Smooth muscle cell (in vitro differentiated cells): ENCODE measurements at regions not wholly inside any gene's neighbourhood (a gene's known extent, or its start where the extent isn't known, plus 50 kb on each side); places are given as distances from the start of the nearest gene placed in this dataset.

Experiments
- DNase-seq: peaks from one replicate; lab custom pipeline; 2025; ENCODE audit not compliant: unreplicated experiment; lab: John Stamatoyannopoulos, UW
- H2AFZ ChIP-seq: fragments of 200-600 bp; sonication (generic); 2 replicates; pipeline ENCODE4 v1.6.0; 2016; ENCODE audit warnings: antibody characterized with exemption, low read depth, mild to moderate bottlenecking
- H3F3A ChIP-seq: fragments of 200-600 bp; sonication (generic); 2 replicates; pipeline ENCODE4 v1.6.0; 2017; ENCODE audit warnings: antibody characterized with exemption, low read depth
- H3K27ac ChIP-seq: fragments of 200-600 bp; sonication (generic); 2 replicates; pipeline ENCODE4 v1.5.1; 2016; ENCODE audit warnings: low read depth, mild to moderate bottlenecking
- H3K27me3 ChIP-seq: fragments of 200-600 bp; sonication (generic); 2 replicates; pipeline ENCODE4 v1.6.1; 2016; ENCODE audit warnings: low read depth, mild to moderate bottlenecking
- H3K36me3 ChIP-seq: fragments of 200-600 bp; sonication (generic); 2 replicates; pipeline ENCODE4 v1.5.1; 2016; ENCODE audit warnings: low read depth
- H3K4me1 ChIP-seq: fragments of 200-600 bp; sonication (generic); 2 replicates; pipeline ENCODE4 v1.5.1; 2016; ENCODE audit warnings: low read depth
- H3K4me2 ChIP-seq: fragments of 200-600 bp; sonication (generic); 2 replicates; pipeline ENCODE4 v1.6.0; 2016; ENCODE audit warnings: mild to moderate bottlenecking
- H3K4me3 ChIP-seq: fragments of 200-600 bp; sonication (generic); 2 replicates; pipeline ENCODE4 v1.5.1; 2016; ENCODE audit warnings: mild to moderate bottlenecking
- H3K79me2 ChIP-seq: fragments of 200-600 bp; sonication (generic); 2 replicates; pipeline ENCODE4 v1.6.0; 2016; ENCODE audit warnings: low read depth, mild to moderate bottlenecking
- H3K9ac ChIP-seq: fragments of 200-600 bp; sonication (generic); 2 replicates; pipeline ENCODE4 v1.6.0; 2016; ENCODE audit warnings: low read depth
- H3K9me3 ChIP-seq: fragments of 200-600 bp; sonication (generic); replicated peaks from 2 replicates; pipeline ENCODE4 v1.5.1; 2016; ENCODE audit warnings: low read depth
- H4K20me1 ChIP-seq: fragments of 200-600 bp; sonication (generic); 2 replicates; pipeline ENCODE4 v1.6.0; 2016; ENCODE audit warnings: low read depth
- WGBS: methylation state at CpG from one replicate; pipeline ENCODE4 v1.1.7; 2016; ENCODE audit warnings: low lambda C conversion rate; 5-methylcytosine and 5-hydroxymethylcytosine counted together
- TF ChIP-seq, protein P1 (sequence below): fragments of 200-600 bp; sonication (generic); IDR thresholded peaks from 2 replicates; pipeline ENCODE4 v1.5.1; 2017; ENCODE audit warnings: borderline replicate concordance, mild to moderate bottlenecking, antibody characterized with exemption; ENCODE audit not compliant: insufficient read depth, poor library complexity, severe bottlenecking

- 54% methylated on average over 18 of the region's 18 CpGs for WGBS
Observed at GRCh38 chr2:66236816-66237802, 197.8 kb upstream of the MEIS1 start.

GRCh38 chr2:66236067-66236685 is 198.7 kb upstream of the MEIS1 start:
- Histone ChIP-seq H3K27me3 (peaks cover 4% of the 10 kb centered on the region), H3K4me1 (no peaks in the 10 kb centered on the region), H2AFZ (no peak overlapping the region), H3K27ac (no peak overlapping the region), H3K9ac (no peak overlapping the region), H3K4me2 (no peak overlapping the region), H3K36me3 (no peaks in the 10 kb centered on the region), H3K79me2 (no peaks in the 10 kb centered on the region), H4K20me1 (no peaks in the 10 kb centered on the region), H3K4me3 (no peak overlapping the region), H3F3A (no peaks in the 10 kb centered on the region), H3K9me3 (no peaks in the 10 kb centered on the region)
- WGBS: 97% methylated on average over 9 of the region's 9 CpGs
- TF ChIP-seq, protein P1, sequence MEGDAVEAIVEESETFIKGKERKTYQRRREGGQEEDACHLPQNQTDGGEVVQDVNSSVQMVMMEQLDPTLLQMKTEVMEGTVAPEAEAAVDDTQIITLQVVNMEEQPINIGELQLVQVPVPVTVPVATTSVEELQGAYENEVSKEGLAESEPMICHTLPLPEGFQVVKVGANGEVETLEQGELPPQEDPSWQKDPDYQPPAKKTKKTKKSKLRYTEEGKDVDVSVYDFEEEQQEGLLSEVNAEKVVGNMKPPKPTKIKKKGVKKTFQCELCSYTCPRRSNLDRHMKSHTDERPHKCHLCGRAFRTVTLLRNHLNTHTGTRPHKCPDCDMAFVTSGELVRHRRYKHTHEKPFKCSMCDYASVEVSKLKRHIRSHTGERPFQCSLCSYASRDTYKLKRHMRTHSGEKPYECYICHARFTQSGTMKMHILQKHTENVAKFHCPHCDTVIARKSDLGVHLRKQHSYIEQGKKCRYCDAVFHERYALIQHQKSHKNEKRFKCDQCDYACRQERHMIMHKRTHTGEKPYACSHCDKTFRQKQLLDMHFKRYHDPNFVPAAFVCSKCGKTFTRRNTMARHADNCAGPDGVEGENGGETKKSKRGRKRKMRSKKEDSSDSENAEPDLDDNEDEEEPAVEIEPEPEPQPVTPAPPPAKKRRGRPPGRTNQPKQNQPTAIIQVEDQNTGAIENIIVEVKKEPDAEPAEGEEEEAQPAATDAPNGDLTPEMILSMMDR: no peak
- no peak for DNase-seq

More at GRCh38 chr2:66236816-66237802, 197.8 kb upstream of the MEIS1 start:
- H3K27me3 ChIP-seq: no peaks in the 10 kb centered on the region
- H3K27ac ChIP-seq: no peak overlapping the region
- no peaks in the 10 kb centered on the region for H3K36me3 ChIP-seq
- no peaks in the 10 kb centered on the region for H3K9me3 ChIP-seq
- H4K20me1 ChIP-seq: no peaks in the 10 kb centered on the region
- H3K4me1 ChIP-seq: no peaks in the 10 kb centered on the region
- H3K9ac ChIP-seq: no peak overlapping the region
- no peak overlapping the region for H2AFZ ChIP-seq
- H3F3A ChIP-seq: no peaks in the 10 kb centered on the region
- TF ChIP-seq, protein P1: no peak
- no peak for DNase-seq
- no peak overlapping the region for H3K4me3 ChIP-seq
- H3K4me2 ChIP-seq: no peak overlapping the region
- H3K79me2 ChIP-seq: no peaks in the 10 kb centered on the region

DNA sequence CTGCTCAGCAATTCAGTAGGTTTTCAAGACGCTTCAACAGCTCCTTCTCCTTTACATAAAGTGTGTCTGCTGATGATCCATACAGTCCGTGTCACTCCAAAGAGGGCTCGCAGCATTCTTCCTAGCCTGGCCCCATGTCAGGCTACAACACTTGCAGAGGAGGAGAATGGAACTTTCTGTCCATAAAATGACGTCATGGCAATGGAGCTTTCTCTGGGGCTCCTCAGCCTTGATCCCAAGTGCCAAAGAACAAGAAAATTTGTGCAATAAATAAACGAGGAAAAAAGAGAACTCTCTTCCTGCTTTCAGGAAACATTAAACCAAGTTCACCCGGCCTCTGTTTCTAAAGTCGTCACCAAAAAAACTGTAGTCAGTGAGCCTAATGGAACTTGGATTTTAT is 199.5 kb upstream of the MEIS1 start:
- H2AFZ ChIP-seq: no peak overlapping the region
- H3K27me3 ChIP-seq: peaks cover 4% of the 10 kb centered on the region
- no peaks in the 10 kb centered on the region for H3K4me1 ChIP-seq
- no peaks in the 10 kb centered on the region for H3K79me2 ChIP-seq
- TF ChIP-seq, protein P1: no peak
- H3K36me3 ChIP-seq: no peaks in the 10 kb centered on the region
- H3K4me2 ChIP-seq: no peak overlapping the region
- no peak overlapping the region for H3K27ac ChIP-seq
- no peaks in the 10 kb centered on the region for H4K20me1 ChIP-seq
- no peaks in the 10 kb centered on the region for H3K9me3 ChIP-seq
- H3K9ac ChIP-seq: no peak overlapping the region
- 82% methylated on average over 7 of the region's 7 CpGs for WGBS
- H3K4me3 ChIP-seq: no peak overlapping the region
- no peak for DNase-seq
- H3F3A ChIP-seq: no peaks in the 10 kb centered on the region
